OCI-LY1 (cell line): ENCODE measurements at regions not wholly inside any gene's neighbourhood (a gene's known extent, or its start where the extent isn't known, plus 50 kb on each side); places are given as distances from the start of the nearest gene placed in this dataset.

ENCODE experiments used
- CTCF ChIP-seq: fragments of 200-600 bp; sonication (generic), shearing (Covaris generic); IDR thresholded peaks from 2 replicates; pipeline ENCODE4 v1.5.1; 2017; ENCODE audit warnings: mild to moderate bottlenecking, antibody characterized with exemption, low read length, moderate library complexity, mixed read lengths
- EZH2 ChIP-seq: fragments of 200-600 bp; sonication (generic), shearing (Covaris generic); IDR thresholded peaks from 2 replicates; pipeline ENCODE4 v1.8.0; 2017; ENCODE audit warnings: borderline replicate concordance, mixed run types, mild to moderate bottlenecking, antibody characterized with exemption, low read length, moderate library complexity, mixed read lengths

GRCh38 chr2:147013696-147014392 is 831.0 kb upstream of the ACVR2A start:
- TF ChIP-seq CTCF: no peak
- TF ChIP-seq EZH2: no peak
